GM06990 (cell line): ENCODE measurements at regions not wholly inside any gene's neighbourhood (a gene's known extent, or its start where the extent isn't known, plus 50 kb on each side); places are given as distances from the start of the nearest gene placed in this dataset.

Source experiments
- DNase-seq: peaks from one replicate; pipeline ENCODE4 v3.0.0-alpha.2; 2011; ENCODE audit not compliant: insufficient read length; ENCODE audit errors: extremely low read depth
- H3K27me3 ChIP-seq: replicated peaks from 2 replicates; pipeline ENCODE4 v1.6.0; 2011; ENCODE audit warnings: low read length; ENCODE audit not compliant: control insufficient read depth, insufficient read depth
- H3K36me3 ChIP-seq: 2 replicates; pipeline ENCODE4 v1.5.1; 2011; ENCODE audit warnings: low read length; ENCODE audit not compliant: control insufficient read depth, insufficient read depth
- H3K4me3 ChIP-seq: replicated peaks from 2 replicates; pipeline ENCODE4 v1.5.1; 2011; ENCODE audit warnings: low read depth, mild to moderate bottlenecking, control low read depth, low read length
- CTCF ChIP-seq: IDR thresholded peaks from 2 replicates; pipeline ENCODE4 v1.5.1; 2011; ENCODE audit warnings: low read length, control low read depth, mild to moderate bottlenecking, inconsistent platforms; ENCODE audit not compliant: insufficient read depth, poor library complexity, severe bottlenecking

- Histone ChIP-seq H3K4me3 (no peak overlapping the region), H3K36me3 (no peaks in the 10 kb centered on the region), H3K27me3 (peaks cover 2% of the 10 kb centered on the region; the same call in 1 of the 2 replicates)
- TF ChIP-seq CTCF = no peak
- DNase-seq = no peak
These were observed 416.6 kb downstream of the RPS24 start for GRCh38 chr10:78450239-78450638.

- TF ChIP-seq CTCF = no peak
- H3K27me3 ChIP-seq = peaks cover 2% of the 10 kb centered on the region; the same call in 1 of the 2 replicates
- H3K36me3 ChIP-seq = no peaks in the 10 kb centered on the region
- H3K4me3 ChIP-seq = no peak overlapping the region
- no peak for DNase-seq
These were observed 417.3 kb downstream of the RPS24 start for GRCh38 chr10:78450807-78451485.

DNA sequence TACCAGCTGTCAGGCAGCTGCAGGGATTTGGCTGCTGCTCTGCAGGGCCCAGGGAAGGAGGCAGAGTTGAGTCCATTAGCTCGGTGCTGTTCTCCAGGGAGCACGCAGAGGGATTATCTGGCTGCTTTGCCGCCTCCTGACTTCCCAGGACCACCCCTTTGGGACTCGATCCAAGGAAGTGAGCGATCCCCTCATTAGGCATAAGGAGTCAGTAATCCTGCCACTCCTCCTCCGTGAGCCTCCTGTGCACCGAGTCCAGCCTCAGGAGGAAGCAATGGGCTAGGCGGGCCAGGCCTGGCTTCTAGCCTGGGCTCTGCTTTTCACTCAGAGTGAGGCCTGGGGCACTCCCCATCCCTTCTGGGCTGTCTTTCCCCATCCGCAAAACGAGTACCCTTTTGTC, 417.9 kb downstream of the RPS24 start:
- H3K4me3 ChIP-seq = no peak overlapping the region
- TF ChIP-seq CTCF = no peak
- H3K27me3 ChIP-seq = peaks cover 2% of the 10 kb centered on the region; the same call in 1 of the 2 replicates
- no peak for DNase-seq
- H3K36me3 ChIP-seq = no peaks in the 10 kb centered on the region

- Histone ChIP-seq H3K27me3 (peaks cover 2% of the 10 kb centered on the region), H3K36me3 (no peaks in the 10 kb centered on the region), H3K4me3 (no peak overlapping the region)
- no peak for TF ChIP-seq CTCF
- DNase-seq = no peak
These were observed 420.5 kb downstream of the RPS24 start for GRCh38 chr10:78454123-78454645.

DNA sequence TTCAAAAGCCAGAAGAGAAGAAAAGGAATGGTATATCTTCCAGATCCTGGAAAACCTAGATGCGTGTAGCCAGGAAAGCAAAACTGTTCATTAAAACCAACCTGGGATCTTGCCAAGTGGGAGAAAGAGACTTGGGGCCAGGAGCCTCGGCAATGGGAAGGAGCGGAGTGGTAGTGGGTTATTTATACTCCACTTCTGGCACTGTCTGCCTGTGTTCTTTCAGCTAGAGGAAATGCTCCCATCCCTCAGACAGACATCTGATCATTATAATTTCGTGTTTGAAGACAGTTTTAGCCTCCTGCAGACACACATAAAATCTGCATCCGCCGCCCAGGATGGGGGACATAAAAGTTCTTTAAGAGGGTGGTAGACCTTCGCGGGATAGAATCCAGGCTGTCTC, 421.6 kb downstream of the RPS24 start:
- no peak for TF ChIP-seq CTCF
- no peak for DNase-seq
- Histone ChIP-seq H3K27me3 (peaks cover 2% of the 10 kb centered on the region), H3K4me3 (no peak overlapping the region), H3K36me3 (no peaks in the 10 kb centered on the region)
